ENCODE measurements at regions not wholly inside any gene's neighbourhood (a gene's known extent, or its start where the extent isn't known, plus 50 kb on each side); places are given as distances from the start of the nearest gene placed in this dataset.

- no peak overlapping the region for H3K4me3 ChIP-seq
- H3K9me3 ChIP-seq: peaks cover 0 to 3% (median 0%) of the 10 kb centered on the region in 3 donors
- no peak overlapping the region for H3K27ac ChIP-seq
- ATAC-seq: no peak
- no peaks in the 10 kb centered on the region for H3K36me3 ChIP-seq
- peaks cover 82% of the 10 kb centered on the region for H3K27me3 ChIP-seq
- WGBS, 2 donors (ENCODE audit: low coverage in 1 of 2): 20 to 93% methylated on average over 1 to 3 of the region's 16 CpGs
- TF ChIP-seq, protein P1, sequence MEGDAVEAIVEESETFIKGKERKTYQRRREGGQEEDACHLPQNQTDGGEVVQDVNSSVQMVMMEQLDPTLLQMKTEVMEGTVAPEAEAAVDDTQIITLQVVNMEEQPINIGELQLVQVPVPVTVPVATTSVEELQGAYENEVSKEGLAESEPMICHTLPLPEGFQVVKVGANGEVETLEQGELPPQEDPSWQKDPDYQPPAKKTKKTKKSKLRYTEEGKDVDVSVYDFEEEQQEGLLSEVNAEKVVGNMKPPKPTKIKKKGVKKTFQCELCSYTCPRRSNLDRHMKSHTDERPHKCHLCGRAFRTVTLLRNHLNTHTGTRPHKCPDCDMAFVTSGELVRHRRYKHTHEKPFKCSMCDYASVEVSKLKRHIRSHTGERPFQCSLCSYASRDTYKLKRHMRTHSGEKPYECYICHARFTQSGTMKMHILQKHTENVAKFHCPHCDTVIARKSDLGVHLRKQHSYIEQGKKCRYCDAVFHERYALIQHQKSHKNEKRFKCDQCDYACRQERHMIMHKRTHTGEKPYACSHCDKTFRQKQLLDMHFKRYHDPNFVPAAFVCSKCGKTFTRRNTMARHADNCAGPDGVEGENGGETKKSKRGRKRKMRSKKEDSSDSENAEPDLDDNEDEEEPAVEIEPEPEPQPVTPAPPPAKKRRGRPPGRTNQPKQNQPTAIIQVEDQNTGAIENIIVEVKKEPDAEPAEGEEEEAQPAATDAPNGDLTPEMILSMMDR (IDR thresholded peaks at IDR 0.05): no peak
- TF ChIP-seq POLR2A (IDR thresholded peaks at IDR 0.05) (no peak), POLR2AphosphoS5 (IDR thresholded peaks at IDR 0.05) (no peak), EP300 (IDR thresholded peaks at IDR 0.05) (no peak)
- no peaks in the 10 kb centered on the region for H3K4me1 ChIP-seq
Measured at GRCh38 chr1:11397151-11397901, 81.6 kb upstream of the DISP3 start.

DNA sequence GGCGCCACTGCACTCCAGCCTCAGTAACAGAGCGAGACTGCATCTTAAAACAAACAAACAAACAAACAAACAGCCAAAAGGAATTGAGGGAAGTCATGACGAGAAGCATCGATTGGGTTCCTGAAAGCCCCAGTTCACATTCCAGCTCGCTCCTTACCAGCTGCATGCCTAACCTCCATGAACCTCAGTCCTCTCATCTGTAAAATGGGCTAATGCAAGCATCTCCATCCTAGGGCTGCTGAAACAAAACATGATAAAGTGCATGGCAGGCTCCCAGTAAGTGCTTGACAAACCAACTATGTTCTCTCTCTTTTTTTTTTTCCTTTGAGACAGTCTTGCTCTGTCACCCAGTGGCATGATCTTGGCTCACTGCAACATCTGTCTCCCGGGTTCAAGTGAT lies 79.7 kb upstream of the DISP3 start:
- Histone ChIP-seq H3K4me1 (no peaks in the 10 kb centered on the region), H3K27ac (no peak overlapping the region), H3K36me3 (no peaks in the 10 kb centered on the region), H3K9me3 (peaks cover 0 to 7% (median 0%) of the 10 kb centered on the region in 3 donors), H3K4me3 (no peak overlapping the region), H3K27me3 (peaks cover 76% of the 10 kb centered on the region)
- no peak for TF ChIP-seq POLR2A (IDR thresholded peaks at IDR 0.05)
- no peak for ATAC-seq
- 81 to 88% methylated on average over 6 of the region's 6 CpGs for WGBS, 2 donors (ENCODE audit: low coverage in 1 of 2)

DNA sequence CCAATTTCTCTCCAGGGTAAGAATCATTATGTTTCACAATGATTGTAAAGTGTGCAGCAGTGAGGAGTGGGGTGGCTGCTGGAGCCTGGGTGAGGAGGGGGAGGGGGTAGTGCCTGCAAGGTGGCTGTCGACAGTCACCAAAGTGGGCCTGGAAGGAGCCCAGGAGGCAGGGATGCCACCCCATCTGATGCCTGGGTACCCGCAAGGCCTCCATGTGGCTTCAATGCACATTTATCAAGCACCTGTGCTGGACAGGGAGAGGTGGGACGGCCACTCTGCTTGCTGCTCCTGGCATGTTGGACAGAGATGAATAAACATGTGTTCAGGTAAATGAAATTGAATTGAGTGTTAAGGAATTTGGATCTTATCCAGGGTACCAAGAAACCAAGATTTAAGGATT lies 78.8 kb upstream of the DISP3 start:
- H3K4me1 ChIP-seq: no peaks in the 10 kb centered on the region
- ATAC-seq: no peak
- no peak overlapping the region for H3K27ac ChIP-seq
- 55% methylated on average over 2 of the region's 3 CpGs; no CpG with 5 or more reads in 1 of the 2 donors for WGBS, 2 donors (ENCODE audit: low coverage in 1 of 2)
- TF ChIP-seq POLR2A (IDR thresholded peaks at IDR 0.05) (no peak), POLR2AphosphoS5 (IDR thresholded peaks at IDR 0.05) (no peak), EP300 (IDR thresholded peaks at IDR 0.05) (no peak)
- TF ChIP-seq, protein P1 (IDR thresholded peaks at IDR 0.05): no peak
- no peak overlapping the region for H3K4me3 ChIP-seq
- peaks cover 0 to 7% (median 0%) of the 10 kb centered on the region in 3 donors for H3K9me3 ChIP-seq
- H3K36me3 ChIP-seq: no peaks in the 10 kb centered on the region
- peaks cover 76% of the 10 kb centered on the region for H3K27me3 ChIP-seq

GRCh38 chr1:11400567-11400966 lies 78.4 kb upstream of the DISP3 start:
- TF ChIP-seq POLR2AphosphoS5 (IDR thresholded peaks at IDR 0.05): no peak
- no peak for TF ChIP-seq EP300 (IDR thresholded peaks at IDR 0.05)
- Histone ChIP-seq H3K4me1 (no peaks in the 10 kb centered on the region), H3K4me3 (no peak overlapping the region), H3K36me3 (no peaks in the 10 kb centered on the region), H3K27ac (no peak overlapping the region), H3K9me3 (peaks cover 0 to 7% (median 0%) of the 10 kb centered on the region in 3 donors), H3K27me3 (peaks cover 71% of the 10 kb centered on the region)
- no peak for ATAC-seq
- WGBS, 2 donors (ENCODE audit: low coverage in 1 of 2): 71 to 72% methylated on average over 5 to 7 of the region's 7 CpGs

DNA sequence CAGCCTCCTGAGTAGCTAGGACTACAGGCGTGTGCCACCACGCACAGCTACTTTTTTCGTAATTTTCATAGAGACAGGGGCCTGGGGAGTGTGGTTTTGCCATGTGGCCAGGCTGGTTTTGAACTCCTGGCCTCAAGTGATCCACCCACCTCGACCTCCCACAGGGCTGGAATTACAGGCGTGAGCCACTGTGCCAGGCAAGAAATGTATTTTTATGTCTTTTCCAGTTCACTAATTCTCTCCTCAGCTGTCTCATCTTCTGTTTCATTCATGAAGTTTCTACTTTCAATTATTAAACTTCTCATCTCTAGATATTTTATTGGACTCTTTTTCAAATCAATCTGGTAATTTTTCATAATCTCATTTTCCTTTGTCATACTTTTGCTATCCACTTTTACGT lies 72.1 kb upstream of the DISP3 start:
- no peaks in the 10 kb centered on the region for H3K4me1 ChIP-seq
- TF ChIP-seq POLR2A (IDR thresholded peaks at IDR 0.05) (no peak), EP300 (IDR thresholded peaks at IDR 0.05) (no peak), POLR2AphosphoS5 (IDR thresholded peaks at IDR 0.05) (no peak)
- TF ChIP-seq, protein P1 (IDR thresholded peaks at IDR 0.05): no peak
- ATAC-seq: no peak
- no peak overlapping the region for H3K27ac ChIP-seq
- peaks cover 56% of the 10 kb centered on the region for H3K27me3 ChIP-seq
- no peak overlapping the region for H3K4me3 ChIP-seq
- WGBS, 2 donors (ENCODE audit: low coverage in 1 of 2): 57 to 79% methylated on average over 2 to 5 of the region's 6 CpGs
- H3K36me3 ChIP-seq: no peaks in the 10 kb centered on the region
- peaks cover 0 to 18% (median 0%) of the 10 kb centered on the region in 3 donors for H3K9me3 ChIP-seq
